ENCODE measurements at regions not wholly inside any gene's neighbourhood (a gene's known extent, or its start where the extent isn't known, plus 50 kb on each side); places are given as distances from the start of the nearest gene placed in this dataset.

GRCh38 chr4:83996254-83996653 lies 460.3 kb downstream of the GPAT3 start:
- BruUV-seq (replicated peaks), result no TSS peak
- no peak for ATAC-seq
- H3K79me2 ChIP-seq (ENCODE audit: control insufficient read depth, insufficient read depth, low read length), result no peaks in the 10 kb centered on the region
- H3K4me3 ChIP-seq, result no peak overlapping the region
- no peak for DNase-seq (ENCODE audit: low read depth, low spot score)
- no peak overlapping the region for H3K27ac ChIP-seq (ENCODE audit: control insufficient read depth, insufficient read depth)
- no peak for FAIRE-seq
- no peak overlapping the region for H2AFZ ChIP-seq (ENCODE audit: control insufficient read depth, low read depth, low read length)
- in situ Hi-C loops (cut with MboI), result no loop called here
- ChIA-PET POLR2A (no interaction called here), SMC1A (ENCODE audit: uncharacterized antibody, unreplicated experiment) (no interaction called here), RAD21 (ENCODE audit: unreplicated experiment) (interaction anchor here (0.7 kb wide), 1 partner anchor 730 kb away, joined by 3 read pairs; no protein-coding TSS in a partner anchor), CTCF (no interaction called here)
- no peaks in the 10 kb centered on the region for H3K36me3 ChIP-seq (ENCODE audit: control insufficient read depth in 2 of 2, insufficient read depth in 2 of 2, low read length in 1 of 2)
- no peaks in the 10 kb centered on the region; a peak in 2 of 4 replicates for H3K27me3 ChIP-seq (replicated peaks in 1 of 2; ENCODE audit: control insufficient read depth in 2 of 2, insufficient read depth in 2 of 2, low read length in 1 of 2)
- intact Hi-C loops (cut with micrococcal nuclease; ENCODE audit: unreplicated experiment), result no loop called here
- H3K9me3 ChIP-seq (replicated peaks; ENCODE audit: control insufficient read depth, insufficient read depth, low read length), result no peaks in the 10 kb centered on the region
- H3K9ac ChIP-seq (ENCODE audit: control insufficient read depth, insufficient read depth, low read length), result no peak overlapping the region
- H3K4me1 ChIP-seq (ENCODE audit: control insufficient read depth, insufficient read depth, low read length), result no peaks in the 10 kb centered on the region
- TF ChIP-seq, protein P1, sequence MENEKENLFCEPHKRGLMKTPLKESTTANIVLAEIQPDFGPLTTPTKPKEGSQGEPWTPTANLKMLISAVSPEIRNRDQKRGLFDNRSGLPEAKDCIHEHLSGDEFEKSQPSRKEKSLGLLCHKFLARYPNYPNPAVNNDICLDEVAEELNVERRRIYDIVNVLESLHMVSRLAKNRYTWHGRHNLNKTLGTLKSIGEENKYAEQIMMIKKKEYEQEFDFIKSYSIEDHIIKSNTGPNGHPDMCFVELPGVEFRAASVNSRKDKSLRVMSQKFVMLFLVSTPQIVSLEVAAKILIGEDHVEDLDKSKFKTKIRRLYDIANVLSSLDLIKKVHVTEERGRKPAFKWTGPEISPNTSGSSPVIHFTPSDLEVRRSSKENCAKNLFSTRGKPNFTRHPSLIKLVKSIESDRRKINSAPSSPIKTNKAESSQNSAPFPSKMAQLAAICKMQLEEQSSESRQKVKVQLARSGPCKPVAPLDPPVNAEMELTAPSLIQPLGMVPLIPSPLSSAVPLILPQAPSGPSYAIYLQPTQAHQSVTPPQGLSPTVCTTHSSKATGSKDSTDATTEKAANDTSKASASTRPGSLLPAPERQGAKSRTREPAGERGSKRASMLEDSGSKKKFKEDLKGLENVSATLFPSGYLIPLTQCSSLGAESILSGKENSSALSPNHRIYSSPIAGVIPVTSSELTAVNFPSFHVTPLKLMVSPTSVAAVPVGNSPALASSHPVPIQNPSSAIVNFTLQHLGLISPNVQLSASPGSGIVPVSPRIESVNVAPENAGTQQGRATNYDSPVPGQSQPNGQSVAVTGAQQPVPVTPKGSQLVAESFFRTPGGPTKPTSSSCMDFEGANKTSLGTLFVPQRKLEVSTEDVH (IDR thresholded peaks at IDR 0.05; ENCODE audit: low read depth, partially characterized antibody), result no peak
- TF ChIP-seq ZNF384 (IDR thresholded peaks at IDR 0.05; ENCODE audit: borderline replicate concordance, low read depth, low read length), result no peak
- TF ChIP-seq SPI1 (IDR thresholded peaks at IDR 0.05; ENCODE audit: borderline replicate concordance, insufficient read depth, low read depth, low read length), result no peak
- no peak for TF ChIP-seq YY1 (IDR thresholded peaks at IDR 0.05; ENCODE audit: low read depth, low read length)
- TF ChIP-seq CEBPB (IDR thresholded peaks at IDR 0.05; ENCODE audit: borderline replicate concordance in 1 of 2, low read depth in 2 of 2, low read length in 2 of 2), result no peak
- no peak for TF ChIP-seq ZNF592 (IDR thresholded peaks at IDR 0.05)
- TF ChIP-seq JUND (IDR thresholded peaks at IDR 0.05; ENCODE audit: low read depth, low read length), result no peak
- no peak for TF ChIP-seq RAD21 (IDR thresholded peaks at IDR 0.05; ENCODE audit: insufficient read depth, low read depth, low read length)
- TF ChIP-seq, protein P2, sequence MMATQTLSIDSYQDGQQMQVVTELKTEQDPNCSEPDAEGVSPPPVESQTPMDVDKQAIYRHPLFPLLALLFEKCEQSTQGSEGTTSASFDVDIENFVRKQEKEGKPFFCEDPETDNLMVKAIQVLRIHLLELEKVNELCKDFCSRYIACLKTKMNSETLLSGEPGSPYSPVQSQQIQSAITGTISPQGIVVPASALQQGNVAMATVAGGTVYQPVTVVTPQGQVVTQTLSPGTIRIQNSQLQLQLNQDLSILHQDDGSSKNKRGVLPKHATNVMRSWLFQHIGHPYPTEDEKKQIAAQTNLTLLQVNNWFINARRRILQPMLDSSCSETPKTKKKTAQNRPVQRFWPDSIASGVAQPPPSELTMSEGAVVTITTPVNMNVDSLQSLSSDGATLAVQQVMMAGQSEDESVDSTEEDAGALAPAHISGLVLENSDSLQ (IDR thresholded peaks at IDR 0.05), result no peak
- WGBS (ENCODE audit: insufficient coverage, insufficient replicate concordance, low lambda C conversion rate, missing lambda C conversion rate), result 17% methylated on average over 3 of the region's 3 CpGs
- no peaks in the 10 kb centered on the region for H4K20me1 ChIP-seq (ENCODE audit: control insufficient read depth, insufficient read depth)
- no peak overlapping the region for H3K4me2 ChIP-seq (ENCODE audit: control insufficient read depth, insufficient read depth)
